ENCODE measurements at regions not wholly inside any gene's neighbourhood (a gene's known extent, or its start where the extent isn't known, plus 50 kb on each side); places are given as distances from the start of the nearest gene placed in this dataset.
"Not testable (repeated sequence)": the region's sequence is repeated elsewhere in the genome, so short reads cannot be mapped to it uniquely, and the experiment has no call there.

- not testable (repeated sequence) for TF ChIP-seq CTCF (IDR thresholded peaks at IDR 0.05 in 8 of 11, conservative IDR thresholded peaks at IDR 0.05 in 3 of 11); POLR2A (IDR thresholded peaks at IDR 0.05)
These were observed 71.8 kb upstream of the MELK start for GRCh38 chr9:36500931-36501330.

Measured in spleen (tissue), 7 donors.